Smooth muscle cell (in vitro differentiated cells): ENCODE measurements at regions not wholly inside any gene's neighbourhood (a gene's known extent, or its start where the extent isn't known, plus 50 kb on each side); places are given as distances from the start of the nearest gene placed in this dataset.
"Not testable (repeated sequence)": the region's sequence is repeated elsewhere in the genome, so short reads cannot be mapped to it uniquely, and the experiment has no call there.

Experiments used
- DNase-seq: peaks from one replicate; lab custom pipeline; 2025; ENCODE audit not compliant: unreplicated experiment; lab: John Stamatoyannopoulos, UW
- H2AFZ ChIP-seq: fragments of 200-600 bp; sonication (generic); 2 replicates; pipeline ENCODE4 v1.6.0; 2016; ENCODE audit warnings: antibody characterized with exemption, low read depth, mild to moderate bottlenecking
- H3F3A ChIP-seq: fragments of 200-600 bp; sonication (generic); 2 replicates; pipeline ENCODE4 v1.6.0; 2017; ENCODE audit warnings: antibody characterized with exemption, low read depth
- H3K27ac ChIP-seq: fragments of 200-600 bp; sonication (generic); 2 replicates; pipeline ENCODE4 v1.5.1; 2016; ENCODE audit warnings: low read depth, mild to moderate bottlenecking
- H3K27me3 ChIP-seq: fragments of 200-600 bp; sonication (generic); 2 replicates; pipeline ENCODE4 v1.6.1; 2016; ENCODE audit warnings: low read depth, mild to moderate bottlenecking
- H3K36me3 ChIP-seq: fragments of 200-600 bp; sonication (generic); 2 replicates; pipeline ENCODE4 v1.5.1; 2016; ENCODE audit warnings: low read depth
- H3K4me1 ChIP-seq: fragments of 200-600 bp; sonication (generic); 2 replicates; pipeline ENCODE4 v1.5.1; 2016; ENCODE audit warnings: low read depth
- H3K4me2 ChIP-seq: fragments of 200-600 bp; sonication (generic); 2 replicates; pipeline ENCODE4 v1.6.0; 2016; ENCODE audit warnings: mild to moderate bottlenecking
- H3K4me3 ChIP-seq: fragments of 200-600 bp; sonication (generic); 2 replicates; pipeline ENCODE4 v1.5.1; 2016; ENCODE audit warnings: mild to moderate bottlenecking
- H3K79me2 ChIP-seq: fragments of 200-600 bp; sonication (generic); 2 replicates; pipeline ENCODE4 v1.6.0; 2016; ENCODE audit warnings: low read depth, mild to moderate bottlenecking
- H3K9ac ChIP-seq: fragments of 200-600 bp; sonication (generic); 2 replicates; pipeline ENCODE4 v1.6.0; 2016; ENCODE audit warnings: low read depth
- H3K9me3 ChIP-seq: fragments of 200-600 bp; sonication (generic); replicated peaks from 2 replicates; pipeline ENCODE4 v1.5.1; 2016; ENCODE audit warnings: low read depth
- H4K20me1 ChIP-seq: fragments of 200-600 bp; sonication (generic); 2 replicates; pipeline ENCODE4 v1.6.0; 2016; ENCODE audit warnings: low read depth
- WGBS: methylation state at CpG from one replicate; pipeline ENCODE4 v1.1.7; 2016; ENCODE audit warnings: low lambda C conversion rate; 5-methylcytosine and 5-hydroxymethylcytosine counted together

DNA sequence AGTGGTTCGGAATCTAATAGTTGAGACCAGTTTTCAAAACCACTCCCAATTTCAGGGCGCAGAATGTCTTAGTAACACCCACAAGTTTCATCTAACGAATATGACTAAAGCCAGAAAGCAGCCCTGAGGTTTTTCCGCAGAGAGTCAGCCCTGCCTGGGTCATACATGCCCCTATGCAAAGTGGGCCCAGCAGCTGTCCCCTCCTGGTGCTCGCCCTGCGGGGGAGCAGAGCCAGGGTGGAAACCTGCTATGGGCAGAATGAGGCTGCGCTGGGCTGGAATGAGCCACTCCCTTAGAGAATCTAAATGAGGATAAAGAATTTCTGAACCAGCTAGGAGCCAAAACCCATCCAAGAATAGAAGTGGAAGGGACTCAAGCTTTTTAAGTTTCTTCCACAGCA lies 69.4 kb upstream of the KIF2A start:
- H3K4me2 ChIP-seq, H3K27me3 ChIP-seq, H3K27ac ChIP-seq, H3F3A ChIP-seq, H4K20me1 ChIP-seq, H3K9ac ChIP-seq, DNase-seq, H3K79me2 ChIP-seq, H3K4me3 ChIP-seq, H3K36me3 ChIP-seq, H3K4me1 ChIP-seq, H3K9me3 ChIP-seq, H2AFZ ChIP-seq: not testable (repeated sequence)
- 78% methylated on average over 7 of the region's 7 CpGs for WGBS

GRCh38 chr5:62237944-62238343 lies 68.1 kb upstream of the KIF2A start:
- H3K27ac ChIP-seq, H4K20me1 ChIP-seq, H3K79me2 ChIP-seq, DNase-seq, H3K9me3 ChIP-seq, H3K4me2 ChIP-seq, H3K4me3 ChIP-seq, H3K27me3 ChIP-seq, H3K9ac ChIP-seq, H3K36me3 ChIP-seq, H3K4me1 ChIP-seq, H2AFZ ChIP-seq, H3F3A ChIP-seq: not testable (repeated sequence)
- 91% methylated on average over 2 of the region's 2 CpGs for WGBS

GRCh38 chr5:62238584-62238983 lies 67.4 kb upstream of the KIF2A start:
- H3K79me2 ChIP-seq, H3K9me3 ChIP-seq, H3K27me3 ChIP-seq, DNase-seq, H3K27ac ChIP-seq, H3K4me2 ChIP-seq, H3F3A ChIP-seq, H2AFZ ChIP-seq, H4K20me1 ChIP-seq, H3K36me3 ChIP-seq, H3K4me3 ChIP-seq, H3K9ac ChIP-seq, H3K4me1 ChIP-seq: not testable (repeated sequence)
- WGBS = 84% methylated on average over 3 of the region's 3 CpGs

DNA sequence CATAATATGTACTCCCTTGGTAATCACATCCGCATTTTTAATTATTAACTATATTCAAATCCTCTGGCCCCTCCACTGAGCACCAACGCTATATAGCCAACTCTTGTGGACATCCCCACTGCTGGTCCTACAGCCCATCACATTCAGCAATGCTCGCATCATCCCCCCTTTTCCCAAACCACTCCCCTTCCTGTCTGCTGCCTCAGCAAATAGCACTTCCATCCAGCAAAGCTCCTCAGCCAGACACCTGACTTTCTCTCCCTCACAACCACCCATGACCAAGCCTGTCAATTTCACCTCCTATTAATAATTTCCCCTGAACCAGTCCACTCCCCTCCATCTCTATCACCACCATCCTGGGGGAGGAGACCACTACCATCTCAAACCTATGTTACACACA lies 65.5 kb upstream of the KIF2A start:
- not testable (repeated sequence) for H3K27me3 ChIP-seq, H3K27ac ChIP-seq, H3K4me1 ChIP-seq, H3K4me3 ChIP-seq, H2AFZ ChIP-seq, H4K20me1 ChIP-seq, DNase-seq, H3K4me2 ChIP-seq, H3K9ac ChIP-seq, H3K36me3 ChIP-seq, H3K9me3 ChIP-seq, H3K79me2 ChIP-seq, H3F3A ChIP-seq
- 97% methylated on average over 3 of the region's 3 CpGs for WGBS

DNA sequence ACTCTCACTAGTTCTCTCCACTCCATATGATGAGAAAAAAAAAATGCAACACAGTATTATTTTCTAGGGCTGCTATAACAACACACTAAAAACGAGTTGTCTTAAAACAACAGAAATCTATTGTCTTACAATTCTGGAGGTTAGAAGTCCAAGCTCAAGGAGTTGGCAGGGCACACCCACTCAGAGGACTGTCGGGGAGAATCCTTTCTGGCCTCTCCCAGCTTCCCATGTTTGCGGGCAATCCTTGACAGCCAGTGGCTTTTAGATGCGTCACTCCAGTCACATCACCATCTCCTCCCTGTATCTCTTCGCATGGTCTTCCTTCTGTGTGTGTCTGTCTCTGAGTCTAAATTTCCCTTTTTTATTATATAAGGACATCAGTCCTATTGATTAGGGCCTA lies 64.0 kb upstream of the KIF2A start:
- not testable (repeated sequence) for H3K27me3 ChIP-seq, H3K27ac ChIP-seq, H3K4me2 ChIP-seq, H2AFZ ChIP-seq, H3K9me3 ChIP-seq, H4K20me1 ChIP-seq, DNase-seq, H3K9ac ChIP-seq, H3K79me2 ChIP-seq, H3K4me1 ChIP-seq, H3F3A ChIP-seq, H3K4me3 ChIP-seq, H3K36me3 ChIP-seq
- 78% methylated on average over 5 of the region's 5 CpGs for WGBS

DNA sequence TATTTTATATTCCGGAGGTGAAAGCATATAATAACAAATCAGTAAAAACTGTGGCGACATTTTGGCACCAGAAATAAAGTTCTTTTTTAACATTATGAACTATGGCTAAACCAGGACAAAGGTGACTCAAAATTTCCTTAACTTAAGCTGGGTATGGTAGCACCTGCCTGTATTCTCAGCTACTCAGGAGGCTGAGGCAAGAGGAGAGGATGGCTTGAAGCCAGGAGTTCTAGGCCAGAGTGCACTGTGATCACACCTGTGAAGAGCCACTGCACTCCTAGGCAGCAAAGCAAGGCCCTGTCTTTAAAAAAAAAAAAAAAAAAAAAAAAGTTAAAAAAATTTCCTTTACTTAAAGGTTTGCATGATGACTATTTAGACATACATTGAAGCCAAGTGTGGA lies 63.0 kb upstream of the KIF2A start:
- not testable (repeated sequence) for H3K4me2 ChIP-seq, H2AFZ ChIP-seq, H3K27me3 ChIP-seq, H3F3A ChIP-seq, H3K9me3 ChIP-seq, DNase-seq, H3K27ac ChIP-seq, H3K9ac ChIP-seq, H3K79me2 ChIP-seq, H3K4me1 ChIP-seq, H3K4me3 ChIP-seq, H3K36me3 ChIP-seq, H4K20me1 ChIP-seq
- 97% methylated on average over 2 of the region's 2 CpGs for WGBS

DNA sequence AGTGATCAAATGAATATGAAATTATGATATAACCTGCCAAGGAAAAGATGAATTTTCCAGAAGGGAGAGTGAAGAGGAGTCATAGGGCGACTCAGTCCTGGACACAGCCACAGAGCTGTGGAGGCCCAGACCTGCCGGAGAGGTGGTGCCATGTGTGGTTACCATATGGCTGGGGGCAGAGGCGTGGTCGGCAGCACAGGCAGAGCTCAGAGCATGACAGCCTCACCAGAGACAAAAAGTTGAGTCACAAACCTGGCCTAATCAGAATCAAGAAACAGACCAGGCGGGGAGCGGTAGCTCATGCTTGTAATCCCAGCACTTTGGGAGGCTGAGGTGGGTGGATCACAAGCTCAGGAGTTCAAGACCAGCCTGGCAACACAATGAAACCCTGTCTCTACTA lies 57.8 kb upstream of the KIF2A start:
- H3K4me3 ChIP-seq, H3K4me2 ChIP-seq, H4K20me1 ChIP-seq, H3K9ac ChIP-seq, DNase-seq, H3K9me3 ChIP-seq, H3K27me3 ChIP-seq, H3K79me2 ChIP-seq, H3K36me3 ChIP-seq, H2AFZ ChIP-seq, H3K4me1 ChIP-seq, H3K27ac ChIP-seq, H3F3A ChIP-seq: not testable (repeated sequence)
- 86% methylated on average over 6 of the region's 6 CpGs for WGBS

- H3K4me3 ChIP-seq, H3F3A ChIP-seq, H3K4me1 ChIP-seq, H3K79me2 ChIP-seq, H2AFZ ChIP-seq, H3K36me3 ChIP-seq, H4K20me1 ChIP-seq, H3K27me3 ChIP-seq, H3K4me2 ChIP-seq, H3K27ac ChIP-seq, DNase-seq, H3K9me3 ChIP-seq, H3K9ac ChIP-seq: not testable (repeated sequence)
- WGBS = 92% methylated on average over 3 of the region's 3 CpGs
These were observed 55.9 kb upstream of the KIF2A start for GRCh38 chr5:62250085-62250484.

DNA sequence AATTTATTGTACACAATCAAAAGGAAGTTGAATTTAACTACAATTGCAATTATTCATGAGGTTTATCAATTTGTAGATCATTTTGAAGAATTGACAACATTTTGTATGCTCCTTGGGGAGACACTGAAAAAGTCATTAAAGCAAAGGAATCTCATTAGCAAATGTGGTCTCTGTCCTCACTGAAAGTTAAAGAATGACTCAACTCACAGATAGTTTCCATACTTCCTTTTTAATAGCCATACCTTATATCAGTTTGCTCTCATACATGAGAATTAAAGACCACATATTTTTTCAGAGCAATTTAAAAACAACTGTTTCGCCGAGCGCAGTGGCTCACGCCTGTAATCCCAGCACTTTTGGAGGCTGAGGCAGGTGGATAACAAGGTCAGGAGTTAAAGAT lies 55.1 kb upstream of the KIF2A start:
- not testable (repeated sequence) for H3K79me2 ChIP-seq, H3K4me1 ChIP-seq, H4K20me1 ChIP-seq, H3K4me3 ChIP-seq, H3K4me2 ChIP-seq, H2AFZ ChIP-seq, DNase-seq, H3F3A ChIP-seq, H3K27ac ChIP-seq, H3K36me3 ChIP-seq, H3K9me3 ChIP-seq, H3K27me3 ChIP-seq, H3K9ac ChIP-seq
- WGBS = 92% methylated on average over 4 of the region's 4 CpGs
